ENCODE measurements at regions not wholly inside any gene's neighbourhood (a gene's known extent, or its start where the extent isn't known, plus 50 kb on each side); places are given as distances from the start of the nearest gene placed in this dataset.

GRCh38 chr3:34683851-34684250 is 885.4 kb downstream of the PDCD6IP start:
- peak in 2 of 3 experiments; percentile 46 to 51 for TF ChIP-seq CTCF (optimal IDR thresholded peaks at IDR 0.05 in 1 of 3, IDR thresholded peaks at IDR 0.05 in 1 of 3, conservative IDR thresholded peaks at IDR 0.05 in 1 of 3; ENCODE audit: extremely low read depth in 1 of 3, insufficient read depth in 2 of 3, low read length in 3 of 3)
- no peak for TF ChIP-seq EZH2 (IDR thresholded peaks at IDR 0.05; ENCODE audit: low read length)

Data from keratinocyte (primary cell).